HG03139 (cell line): ENCODE measurements at regions not wholly inside any gene's neighbourhood (a gene's known extent, or its start where the extent isn't known, plus 50 kb on each side); places are given as distances from the start of the nearest gene placed in this dataset.
A peak's percentile ranks its signal among the peaks of the same experiment; 100 is the strongest.

ENCODE experiments used
- ATAC-seq: cut with Tn5 transposase; IDR thresholded peaks from one replicate; pipeline ENCODE4 v1.9.1; 2021; ENCODE audit not compliant: unreplicated experiment

GRCh38 chr10:110373857-110374654 lies 69.3 kb upstream of the SMNDC1 start:
- no peak for ATAC-seq

GRCh38 chr10:110375121-110375520 lies 70.4 kb upstream of the SMNDC1 start:
- no peak for ATAC-seq

- no peak for ATAC-seq
These were observed 71.5 kb upstream of the SMNDC1 start for GRCh38 chr10:110376021-110376766.

- ATAC-seq, result no peak
These were observed 72.0 kb upstream of the SMNDC1 start for GRCh38 chr10:110376767-110377160.

GRCh38 chr10:110378006-110378405 lies 73.3 kb upstream of the SMNDC1 start:
- no peak for ATAC-seq

GRCh38 chr10:110378533-110379108 lies 73.9 kb upstream of the SMNDC1 start:
- no peak for ATAC-seq

GRCh38 chr10:110379831-110380230 lies 75.1 kb upstream of the SMNDC1 start:
- ATAC-seq, result no peak

- ATAC-seq, result no peak
These were observed 75.6 kb upstream of the SMNDC1 start for GRCh38 chr10:110380293-110380692.

- no peak for ATAC-seq
These were observed 78.0 kb upstream of the SMNDC1 start for GRCh38 chr10:110382695-110383094.

GRCh38 chr10:110387617-110387982 lies 82.9 kb upstream of the SMNDC1 start:
- no peak for ATAC-seq

- ATAC-seq, result peak; percentile 79
These were observed 83.4 kb upstream of the SMNDC1 start for GRCh38 chr10:110387983-110388686.

- ATAC-seq, result peak; percentile 5
These were observed 84.0 kb upstream of the SMNDC1 start for GRCh38 chr10:110388687-110389052.

- ATAC-seq, result no peak
These were observed 84.5 kb upstream of the SMNDC1 start for GRCh38 chr10:110389255-110389654.

GRCh38 chr10:110391541-110391940 lies 86.8 kb upstream of the SMNDC1 start:
- no peak for ATAC-seq

- no peak for ATAC-seq
These were observed 87.4 kb upstream of the SMNDC1 start for GRCh38 chr10:110392121-110392520.

- no peak for ATAC-seq
These were observed 88.4 kb upstream of the SMNDC1 start for GRCh38 chr10:110392868-110393740.

- ATAC-seq, result no peak
These were observed 89.1 kb upstream of the SMNDC1 start for GRCh38 chr10:110393866-110394265.

- ATAC-seq, result no peak
These were observed 89.6 kb upstream of the SMNDC1 start for GRCh38 chr10:110394296-110394695.

GRCh38 chr10:110394898-110395297 lies 90.2 kb upstream of the SMNDC1 start:
- no peak for ATAC-seq
